Suprapubic skin (tissue), 4 donors: ENCODE measurements at regions not wholly inside any gene's neighbourhood (a gene's known extent, or its start where the extent isn't known, plus 50 kb on each side); places are given as distances from the start of the nearest gene placed in this dataset.

Source experiments
- DNase-seq, 2 donors: peaks; one replicate each; pipeline ENCODE4 v3.0.0-alpha.2; 2019; ENCODE audit warnings: low spot score in 2 of 2
- H3K27ac ChIP-seq: fragments of 200-600 bp; sonication (generic); one replicate; pipeline ENCODE4 v1.5.1; 2019
- H3K27me3 ChIP-seq: fragments of 200-600 bp; sonication (generic); one replicate; pipeline ENCODE4 v1.5.1; 2019
- H3K36me3 ChIP-seq: fragments of 200-600 bp; sonication (generic); one replicate; pipeline ENCODE4 v1.5.1; 2019
- H3K4me1 ChIP-seq: fragments of 200-600 bp; sonication (generic); one replicate; pipeline ENCODE4 v1.5.1; 2019
- H3K4me3 ChIP-seq: fragments of 200-600 bp; sonication (generic); one replicate; pipeline ENCODE4 v1.5.1; 2019; ENCODE audit warnings: mild to moderate bottlenecking
- H3K9me3 ChIP-seq: fragments of 200-600 bp; sonication (generic); one replicate; pipeline ENCODE4 v1.5.1; 2019
- CTCF ChIP-seq, 2 donors: fragments of 200-600 bp in 1 of 2; fragments of 450-650 bp in 1 of 2; sonication (generic) in 1 of 2; IDR thresholded peaks; one replicate each; pipeline ENCODE4 v1.5.1; 2016 to 2019; ENCODE audit warnings: antibody characterized with exemption in 2 of 2, mild to moderate bottlenecking in 1 of 2, moderate library complexity in 1 of 2
- EP300 ChIP-seq: sonication (generic); formaldehyde crosslinking; IDR thresholded peaks from one replicate; pipeline ENCODE4 v1.6.1; 2017; ENCODE audit warnings: antibody characterized with exemption
- POLR2A ChIP-seq, 2 donors: fragments of 450-650 bp; IDR thresholded peaks; one replicate each; pipeline ENCODE4 v1.6.1; 2017; ENCODE audit warnings: antibody characterized with exemption in 2 of 2, mild to moderate bottlenecking in 2 of 2, moderate library complexity in 2 of 2
- POLR2AphosphoS5 ChIP-seq, 3 donors: sonication (generic); formaldehyde crosslinking; IDR thresholded peaks; one replicate each; pipeline ENCODE4 v1.6.1; 2017; ENCODE audit warnings: antibody characterized with exemption in 3 of 3
- WGBS: methylation state at CpG from one replicate; pipeline ENCODE4 v1.1.5; 2018; 5-methylcytosine and 5-hydroxymethylcytosine counted together

- Histone ChIP-seq H3K4me1 (no peaks in the 10 kb centered on the region), H3K9me3 (no peaks in the 10 kb centered on the region), H3K27me3 (no peaks in the 10 kb centered on the region), H3K4me3 (no peak overlapping the region), H3K27ac (no peak overlapping the region), H3K36me3 (no peaks in the 10 kb centered on the region)
- TF ChIP-seq CTCF (IDR thresholded peaks at IDR 0.05): no peak
- TF ChIP-seq POLR2AphosphoS5 (IDR thresholded peaks at IDR 0.05): no peak
- no peak for TF ChIP-seq EP300
- TF ChIP-seq POLR2A (IDR thresholded peaks at IDR 0.05): no peak
- 92% methylated on average over 1 of the region's 1 CpG for WGBS
- no peak for DNase-seq
These were observed 346.4 kb upstream of the ATP2B1 start for GRCh38 chr12:90055071-90055470.

- no peak overlapping the region for H3K4me3 ChIP-seq
- TF ChIP-seq POLR2A (IDR thresholded peaks at IDR 0.05): no peak
- TF ChIP-seq CTCF (IDR thresholded peaks at IDR 0.05): no peak
- TF ChIP-seq POLR2AphosphoS5 (IDR thresholded peaks at IDR 0.05): no peak
- TF ChIP-seq EP300: no peak
- no peaks in the 10 kb centered on the region for H3K9me3 ChIP-seq
- H3K4me1 ChIP-seq: no peaks in the 10 kb centered on the region
- DNase-seq: no peak
- H3K27ac ChIP-seq: no peak overlapping the region
- H3K36me3 ChIP-seq: no peaks in the 10 kb centered on the region
- no peaks in the 10 kb centered on the region for H3K27me3 ChIP-seq
These were observed 340.3 kb upstream of the ATP2B1 start for GRCh38 chr12:90048918-90049317.

GRCh38 chr12:90045559-90045958 is 336.9 kb upstream of the ATP2B1 start:
- Histone ChIP-seq H3K9me3 (no peaks in the 10 kb centered on the region), H3K4me3 (no peak overlapping the region), H3K27ac (no peak overlapping the region), H3K4me1 (no peaks in the 10 kb centered on the region), H3K27me3 (no peaks in the 10 kb centered on the region), H3K36me3 (no peaks in the 10 kb centered on the region)
- no peak for DNase-seq
- TF ChIP-seq POLR2A (IDR thresholded peaks at IDR 0.05) (no peak), POLR2AphosphoS5 (IDR thresholded peaks at IDR 0.05) (no peak), CTCF (IDR thresholded peaks at IDR 0.05) (no peak), EP300 (no peak)

GRCh38 chr12:90044069-90044468 is 335.4 kb upstream of the ATP2B1 start:
- Histone ChIP-seq H3K9me3 (no peaks in the 10 kb centered on the region), H3K27ac (no peak overlapping the region), H3K27me3 (no peaks in the 10 kb centered on the region), H3K4me3 (no peak overlapping the region), H3K36me3 (no peaks in the 10 kb centered on the region), H3K4me1 (no peaks in the 10 kb centered on the region)
- no peak for DNase-seq
- TF ChIP-seq POLR2AphosphoS5 (IDR thresholded peaks at IDR 0.05): no peak
- no peak for TF ChIP-seq CTCF (IDR thresholded peaks at IDR 0.05)
- no peak for TF ChIP-seq EP300

GRCh38 chr12:90042920-90043641 is 334.4 kb upstream of the ATP2B1 start:
- Histone ChIP-seq H3K4me3 (no peak overlapping the region), H3K4me1 (no peaks in the 10 kb centered on the region), H3K36me3 (no peaks in the 10 kb centered on the region), H3K9me3 (no peaks in the 10 kb centered on the region), H3K27me3 (no peaks in the 10 kb centered on the region), H3K27ac (no peak overlapping the region)
- no peak for DNase-seq
- 90% methylated on average over 5 of the region's 5 CpGs for WGBS
- no peak for TF ChIP-seq CTCF (IDR thresholded peaks at IDR 0.05)
- no peak for TF ChIP-seq POLR2A (IDR thresholded peaks at IDR 0.05)
